ENCODE measurements at regions not wholly inside any gene's neighbourhood (a gene's known extent, or its start where the extent isn't known, plus 50 kb on each side); places are given as distances from the start of the nearest gene placed in this dataset.

DNA sequence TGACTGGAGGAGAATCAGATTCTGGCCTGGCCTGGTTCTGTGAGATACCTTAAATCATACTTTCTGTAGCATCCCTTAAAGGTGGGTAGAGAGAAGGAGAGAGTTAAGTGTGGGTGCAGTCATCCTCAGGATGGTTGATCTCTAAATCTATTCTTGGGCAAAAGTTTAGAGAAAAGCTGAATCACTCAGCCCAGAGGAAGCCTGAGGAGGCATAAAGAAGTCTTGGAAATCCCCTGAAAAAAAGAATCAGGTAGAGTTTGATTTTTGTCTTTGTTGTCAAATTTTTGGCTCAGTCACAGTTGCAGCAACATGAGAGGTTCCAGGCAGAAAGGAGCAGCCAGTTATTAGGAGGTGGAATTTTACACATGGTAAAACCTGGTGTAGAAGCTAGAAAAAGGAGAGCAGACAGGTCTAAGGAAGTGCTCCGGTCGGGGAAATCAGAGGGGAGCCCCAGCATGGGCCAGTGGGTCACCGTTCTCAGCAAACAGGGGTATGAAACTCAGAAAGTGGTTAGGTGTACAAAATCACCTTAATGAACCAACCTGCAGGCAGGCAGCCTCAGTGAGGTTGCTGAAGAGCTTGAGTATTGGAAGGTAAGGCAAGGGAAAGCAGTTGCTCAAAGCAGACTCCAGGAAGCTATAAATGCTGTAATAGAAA, 116.2 kb upstream of the CNTLN start:
- H4K20me1 ChIP-seq (ENCODE audit: insufficient read depth, low read length) = no peaks in the 10 kb centered on the region
- dilution Hi-C loops (cut with HindIII; ENCODE audit: low sequenced_read_pairs, unreplicated experiment) (no loop called here), in situ Hi-C loops (cut with MboI; ENCODE audit: low sequenced_read_pairs) (no loop called here), intact Hi-C loops (cut with micrococcal nuclease) (no loop called here)
- peak overlapping the region; percentile 69; the same call in 1 of the 2 replicates for H3K18ac ChIP-seq (ENCODE audit: low read depth, low read length)
- H4K8ac ChIP-seq (ENCODE audit: low read depth in 2 of 2, low read length in 2 of 2) = peak overlapping the region; percentile 4 to 47; a peak in 2 of 4 replicates
- peak overlapping the region; percentile 70; the same call in 1 of the 2 replicates for H2AK5ac ChIP-seq (ENCODE audit: low read depth, low read length)
- H3K79me1 ChIP-seq (ENCODE audit: low read depth in 1 of 2, low read length in 2 of 2) = no peaks in the 10 kb centered on the region
- peak overlapping the region; percentile 62 for H3K4ac ChIP-seq (ENCODE audit: low read depth, low read length)
- peak overlapping the region; percentile 69 for H2BK120ac ChIP-seq (ENCODE audit: low read depth, low read length)
- H3K23ac ChIP-seq (ENCODE audit: low read depth, low read length) = no peak overlapping the region
- H3K56ac ChIP-seq (ENCODE audit: extremely low read depth, insufficient read depth, low read length) = no peak overlapping the region
- POLR2A ChIA-PET (ENCODE audit: unreplicated experiment) = no interaction called here
- no TSS peak for BruUV-seq (replicated peaks)
- peak overlapping the region; percentile 65 for H2BK5ac ChIP-seq (ENCODE audit: low read depth, low read length, poor library complexity, severe bottlenecking)
- TF ChIP-seq, protein P1, sequence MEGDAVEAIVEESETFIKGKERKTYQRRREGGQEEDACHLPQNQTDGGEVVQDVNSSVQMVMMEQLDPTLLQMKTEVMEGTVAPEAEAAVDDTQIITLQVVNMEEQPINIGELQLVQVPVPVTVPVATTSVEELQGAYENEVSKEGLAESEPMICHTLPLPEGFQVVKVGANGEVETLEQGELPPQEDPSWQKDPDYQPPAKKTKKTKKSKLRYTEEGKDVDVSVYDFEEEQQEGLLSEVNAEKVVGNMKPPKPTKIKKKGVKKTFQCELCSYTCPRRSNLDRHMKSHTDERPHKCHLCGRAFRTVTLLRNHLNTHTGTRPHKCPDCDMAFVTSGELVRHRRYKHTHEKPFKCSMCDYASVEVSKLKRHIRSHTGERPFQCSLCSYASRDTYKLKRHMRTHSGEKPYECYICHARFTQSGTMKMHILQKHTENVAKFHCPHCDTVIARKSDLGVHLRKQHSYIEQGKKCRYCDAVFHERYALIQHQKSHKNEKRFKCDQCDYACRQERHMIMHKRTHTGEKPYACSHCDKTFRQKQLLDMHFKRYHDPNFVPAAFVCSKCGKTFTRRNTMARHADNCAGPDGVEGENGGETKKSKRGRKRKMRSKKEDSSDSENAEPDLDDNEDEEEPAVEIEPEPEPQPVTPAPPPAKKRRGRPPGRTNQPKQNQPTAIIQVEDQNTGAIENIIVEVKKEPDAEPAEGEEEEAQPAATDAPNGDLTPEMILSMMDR (conservative IDR thresholded peaks at IDR 0.05; ENCODE audit: low read depth, low read length) = no peak
- no peak for TF ChIP-seq CHD1 (IDR thresholded peaks at IDR 0.05; ENCODE audit: low read depth, low read length)
- no peak for TF ChIP-seq RFX5 (IDR thresholded peaks at IDR 0.05; ENCODE audit: low read depth, low read length)
- no peak for TF ChIP-seq USF2 (IDR thresholded peaks at IDR 0.05; ENCODE audit: low read depth, low read length)
- no peak for TF ChIP-seq MAZ (IDR thresholded peaks at IDR 0.05; ENCODE audit: borderline replicate concordance, low read depth, low read length)
- peak overlapping the region; percentile 49; the same call in 1 of the 2 replicates for H3K14ac ChIP-seq (replicated peaks; ENCODE audit: low read depth, low read length)
- no peak overlapping the region for H3K4me3 ChIP-seq (ENCODE audit: insufficient read depth, low read depth, low read length)
- peak overlapping the region; percentile 17; the same call in 1 of the 2 replicates for H3K4me2 ChIP-seq (ENCODE audit: low read depth, low read length)
- H3K9me3 ChIP-seq (ENCODE audit: control insufficient read depth, insufficient read depth, low read length) = no peaks in the 10 kb centered on the region
- 0 out of 2 replicates have a peak overlapping the region, but pooled peaks have one; percentile 21 for H4K91ac ChIP-seq (ENCODE audit: insufficient read depth, low read depth, low read length)
- H2AFZ ChIP-seq (replicated peaks; ENCODE audit: low read length, poor library complexity) = peak overlapping the region; percentile 82
- H2BK20ac ChIP-seq (ENCODE audit: low read depth, low read length) = peak overlapping the region; percentile 75
- H3K9me1 ChIP-seq (ENCODE audit: insufficient read depth, low read length) = peaks cover 3% of the 10 kb centered on the region; the same call in 1 of the 2 replicates
- peak; percentile 48 for ATAC-seq (ENCODE audit: low read depth)
- H3K9ac ChIP-seq (ENCODE audit: low read depth, low read length) = no peak overlapping the region
- CTCF ChIA-PET = interaction anchor here (1.4 kb wide), 1 partner anchor 15 kb away, joined by 3 read pairs; no protein-coding TSS in a partner anchor
- H4K5ac ChIP-seq (ENCODE audit: low read depth, low read length) = peak overlapping the region; percentile 69; the same call in 1 of the 2 replicates
- no peaks in the 10 kb centered on the region for H3K36me3 ChIP-seq (ENCODE audit: control insufficient read depth, insufficient read depth, low read length)
- H3K27me3 ChIP-seq (ENCODE audit: control insufficient read depth, insufficient read depth, low read length) = no peaks in the 10 kb centered on the region
- peak; percentile 54 for DNase-seq
- peak overlapping the region; percentile 36; the same call in 1 of the 3 replicates for H2BK15ac ChIP-seq (ENCODE audit: low read depth, low read length)
- H3K4me1 ChIP-seq (ENCODE audit: control insufficient read depth, insufficient read depth, low read length) = peaks cover 12% of the 10 kb centered on the region
- WGBS, 2 experiments (ENCODE audit: extremely low coverage in 2 of 2, insufficient read length in 1 of 2) = 96% methylated on average over 3 of the region's 3 CpGs; no CpG with 5 or more reads in 1 of the 2 experiments
- no peak overlapping the region for H3K27ac ChIP-seq (ENCODE audit: insufficient read depth, low read length)
- peak overlapping the region; percentile 39 for H2AK9ac ChIP-seq (replicated peaks; ENCODE audit: low read depth, low read length, poor library complexity)

Data from IMR-90 (cell line).